IMR-90 (cell line): ENCODE measurements at regions not wholly inside any gene's neighbourhood (a gene's known extent, or its start where the extent isn't known, plus 50 kb on each side); places are given as distances from the start of the nearest gene placed in this dataset.

Experiments used
- CHD1 ChIP-seq: IDR thresholded peaks from 2 replicates; pipeline ENCODE4 v1.6.1; 2012; ENCODE audit warnings: low read depth, low read length, improper control_type of control experiment
- CTCF ChIP-seq: conservative IDR thresholded peaks from 2 replicates; pipeline ENCODE4 v1.5.1; 2012; ENCODE audit warnings: mild to moderate bottlenecking, low read depth, low read length, improper control_type of control experiment
- ELK1 ChIP-seq: fragments of 150-350 bp; IDR thresholded peaks from 2 replicates; pipeline ENCODE4 v1.6.1; 2016; ENCODE audit warnings: low read depth, mild to moderate bottlenecking, low read length, moderate library complexity, borderline replicate concordance
- MXI1 ChIP-seq: IDR thresholded peaks from 2 replicates; pipeline ENCODE4 v1.6.1; 2012; ENCODE audit warnings: low read depth, mild to moderate bottlenecking, low read length, moderate library complexity, borderline replicate concordance
- NFE2L2 ChIP-seq: fragments of 150-350 bp; IDR thresholded peaks from 2 replicates; pipeline ENCODE4 v1.6.1; 2016; ENCODE audit warnings: low read depth, mild to moderate bottlenecking, low read length
- POLR2A ChIP-seq: IDR thresholded peaks from 2 replicates; pipeline ENCODE4 v1.6.1; 2012; ENCODE audit warnings: mild to moderate bottlenecking, low read depth, low read length
- RCOR1 ChIP-seq: IDR thresholded peaks from 2 replicates; pipeline ENCODE4 v1.6.1; 2012; ENCODE audit warnings: mild to moderate bottlenecking, low read length, improper control_type of control experiment; ENCODE audit not compliant: insufficient replicate concordance
- RFX5 ChIP-seq: IDR thresholded peaks from 2 replicates; pipeline ENCODE4 v1.8.0; 2012; ENCODE audit warnings: low read depth, mild to moderate bottlenecking, low read length, moderate library complexity
- SMC3 ChIP-seq: fragments of 150-350 bp; IDR thresholded peaks from 2 replicates; pipeline ENCODE4 v1.6.1; 2016; ENCODE audit warnings: low read depth, mild to moderate bottlenecking, antibody characterized with exemption, low read length, moderate library complexity

- no peak for TF ChIP-seq CTCF
- no peak for TF ChIP-seq RFX5
- no peak for TF ChIP-seq SMC3
- no peak for TF ChIP-seq POLR2A
- TF ChIP-seq MXI1: no peak
- TF ChIP-seq RCOR1: no peak
- no peak for TF ChIP-seq NFE2L2
- TF ChIP-seq ELK1: no peak
- no peak for TF ChIP-seq CHD1
Measured at GRCh38 chr10:90403211-90404000, 454.4 kb downstream of the HTR7 start.
